ENCODE measurements at regions not wholly inside any gene's neighbourhood (a gene's known extent, or its start where the extent isn't known, plus 50 kb on each side); places are given as distances from the start of the nearest gene placed in this dataset.

- no peaks in the 10 kb centered on the region for H3K27me3 Mint-ChIP-seq (ENCODE audit: insufficient read depth, low read depth, poor library complexity)
- no peak for TF ChIP-seq EZH2 (IDR thresholded peaks at IDR 0.05; ENCODE audit: low read depth, unreplicated experiment)
- H2AFZ ChIP-seq: no peak overlapping the region
- H3K4me3 Mint-ChIP-seq: no peak overlapping the region
- no peaks in the 10 kb centered on the region for H3K36me3 Mint-ChIP-seq (ENCODE audit: low read depth)
- no peaks in the 10 kb centered on the region for H3K27me3 ChIP-seq (ENCODE audit: insufficient read depth)
- no peaks in the 10 kb centered on the region for H4K20me1 ChIP-seq (replicated peaks; ENCODE audit: insufficient read depth)
- H3K27ac Mint-ChIP-seq: no peak overlapping the region
- H3K9me2 ChIP-seq (ENCODE audit: insufficient read depth): 0 out of 2 replicates have a peak, but pooled peaks cover 4% of the 10 kb centered on the region
- no peaks in the 10 kb centered on the region for H3K4me1 ChIP-seq (ENCODE audit: insufficient read depth)
- H3K9me3 Mint-ChIP-seq: no peaks in the 10 kb centered on the region; the same call in 2 of the 3 replicates
- ATAC-seq: no peak
- H3K36me3 ChIP-seq (ENCODE audit: insufficient read depth): no peaks in the 10 kb centered on the region
- H3K4me2 ChIP-seq: no peak overlapping the region
- no peak for DNase-seq (ENCODE audit: low spot score)
- H3K27ac ChIP-seq (ENCODE audit: low read depth): no peak overlapping the region
- no peak overlapping the region for H3K4me3 ChIP-seq
- no peaks in the 10 kb centered on the region for H3K4me1 Mint-ChIP-seq
- H3F3A ChIP-seq (replicated peaks; ENCODE audit: low read depth): no peaks in the 10 kb centered on the region
- H3K79me2 ChIP-seq (replicated peaks; ENCODE audit: insufficient read depth): no peaks in the 10 kb centered on the region
These were observed 162.0 kb downstream of the ETAA1 start for GRCh38 chr2:67559156-67559555.

DNA sequence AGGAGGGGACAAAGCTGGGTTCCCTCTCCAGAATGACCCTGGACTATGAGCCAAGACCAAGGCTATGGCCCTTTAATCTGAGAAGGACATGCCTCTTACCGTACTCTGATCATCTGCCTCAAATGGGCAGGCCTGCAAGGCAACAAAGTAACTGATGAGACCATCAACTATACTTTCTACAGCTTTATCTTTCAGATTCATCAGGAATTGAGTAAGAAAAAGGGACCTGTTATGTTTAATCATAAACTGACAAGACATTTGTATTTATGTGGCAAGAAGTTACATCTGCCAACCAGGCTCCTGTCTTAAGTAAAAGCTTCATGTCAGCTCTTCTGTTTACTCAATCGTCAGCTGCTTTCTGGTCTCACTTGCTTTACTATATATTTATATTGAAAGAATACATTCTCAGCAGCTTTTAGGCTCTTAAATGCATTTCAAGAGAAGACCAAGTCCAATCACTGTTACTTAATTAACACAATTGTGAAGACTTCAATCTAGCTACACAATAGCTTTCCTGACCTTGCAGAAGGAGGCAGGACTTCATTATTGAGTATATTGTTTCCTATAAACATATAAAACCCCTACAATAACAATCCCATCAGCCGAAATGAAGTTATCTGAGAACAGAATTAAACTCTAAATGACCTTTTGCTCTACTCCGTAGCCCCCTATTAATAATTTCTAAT lies 163.8 kb downstream of the ETAA1 start:
- no peaks in the 10 kb centered on the region for H3K36me3 ChIP-seq (ENCODE audit: insufficient read depth)
- 0 out of 2 replicates have a peak, but pooled peaks cover 4% of the 10 kb centered on the region for H3K9me2 ChIP-seq (ENCODE audit: insufficient read depth)
- no peaks in the 10 kb centered on the region for H3K27me3 ChIP-seq (ENCODE audit: insufficient read depth)
- Mint-ChIP-seq H3K27ac (no peak overlapping the region), H3K4me1 (no peaks in the 10 kb centered on the region), H3K36me3 (ENCODE audit: low read depth) (no peaks in the 10 kb centered on the region), H3K27me3 (ENCODE audit: insufficient read depth, low read depth, poor library complexity) (no peaks in the 10 kb centered on the region), H3K9me3 (no peaks in the 10 kb centered on the region; the same call in 2 of the 3 replicates), H3K4me3 (no peak overlapping the region)
- no peaks in the 10 kb centered on the region for H3K4me1 ChIP-seq (ENCODE audit: insufficient read depth)
- H2AFZ ChIP-seq: no peak overlapping the region
- ATAC-seq: no peak
- no peak overlapping the region for H3K27ac ChIP-seq (ENCODE audit: low read depth)
- TF ChIP-seq STAT1 (IDR thresholded peaks at IDR 0.05; ENCODE audit: unreplicated experiment): no peak
- TF ChIP-seq ZNF331 (CRISPR knock-in tag; IDR thresholded peaks at IDR 0.05; ENCODE audit: low read depth): no peak
- no peak for TF ChIP-seq CREB1 (CRISPR knock-in tag; IDR thresholded peaks at IDR 0.05; ENCODE audit: low read depth)
- no peak for TF ChIP-seq POLR2AphosphoS5 (IDR thresholded peaks at IDR 0.05; ENCODE audit: low read depth)
- TF ChIP-seq EZH2phosphoT487 (IDR thresholded peaks at IDR 0.05; ENCODE audit: unreplicated experiment): no peak
- TF ChIP-seq, protein P1, sequence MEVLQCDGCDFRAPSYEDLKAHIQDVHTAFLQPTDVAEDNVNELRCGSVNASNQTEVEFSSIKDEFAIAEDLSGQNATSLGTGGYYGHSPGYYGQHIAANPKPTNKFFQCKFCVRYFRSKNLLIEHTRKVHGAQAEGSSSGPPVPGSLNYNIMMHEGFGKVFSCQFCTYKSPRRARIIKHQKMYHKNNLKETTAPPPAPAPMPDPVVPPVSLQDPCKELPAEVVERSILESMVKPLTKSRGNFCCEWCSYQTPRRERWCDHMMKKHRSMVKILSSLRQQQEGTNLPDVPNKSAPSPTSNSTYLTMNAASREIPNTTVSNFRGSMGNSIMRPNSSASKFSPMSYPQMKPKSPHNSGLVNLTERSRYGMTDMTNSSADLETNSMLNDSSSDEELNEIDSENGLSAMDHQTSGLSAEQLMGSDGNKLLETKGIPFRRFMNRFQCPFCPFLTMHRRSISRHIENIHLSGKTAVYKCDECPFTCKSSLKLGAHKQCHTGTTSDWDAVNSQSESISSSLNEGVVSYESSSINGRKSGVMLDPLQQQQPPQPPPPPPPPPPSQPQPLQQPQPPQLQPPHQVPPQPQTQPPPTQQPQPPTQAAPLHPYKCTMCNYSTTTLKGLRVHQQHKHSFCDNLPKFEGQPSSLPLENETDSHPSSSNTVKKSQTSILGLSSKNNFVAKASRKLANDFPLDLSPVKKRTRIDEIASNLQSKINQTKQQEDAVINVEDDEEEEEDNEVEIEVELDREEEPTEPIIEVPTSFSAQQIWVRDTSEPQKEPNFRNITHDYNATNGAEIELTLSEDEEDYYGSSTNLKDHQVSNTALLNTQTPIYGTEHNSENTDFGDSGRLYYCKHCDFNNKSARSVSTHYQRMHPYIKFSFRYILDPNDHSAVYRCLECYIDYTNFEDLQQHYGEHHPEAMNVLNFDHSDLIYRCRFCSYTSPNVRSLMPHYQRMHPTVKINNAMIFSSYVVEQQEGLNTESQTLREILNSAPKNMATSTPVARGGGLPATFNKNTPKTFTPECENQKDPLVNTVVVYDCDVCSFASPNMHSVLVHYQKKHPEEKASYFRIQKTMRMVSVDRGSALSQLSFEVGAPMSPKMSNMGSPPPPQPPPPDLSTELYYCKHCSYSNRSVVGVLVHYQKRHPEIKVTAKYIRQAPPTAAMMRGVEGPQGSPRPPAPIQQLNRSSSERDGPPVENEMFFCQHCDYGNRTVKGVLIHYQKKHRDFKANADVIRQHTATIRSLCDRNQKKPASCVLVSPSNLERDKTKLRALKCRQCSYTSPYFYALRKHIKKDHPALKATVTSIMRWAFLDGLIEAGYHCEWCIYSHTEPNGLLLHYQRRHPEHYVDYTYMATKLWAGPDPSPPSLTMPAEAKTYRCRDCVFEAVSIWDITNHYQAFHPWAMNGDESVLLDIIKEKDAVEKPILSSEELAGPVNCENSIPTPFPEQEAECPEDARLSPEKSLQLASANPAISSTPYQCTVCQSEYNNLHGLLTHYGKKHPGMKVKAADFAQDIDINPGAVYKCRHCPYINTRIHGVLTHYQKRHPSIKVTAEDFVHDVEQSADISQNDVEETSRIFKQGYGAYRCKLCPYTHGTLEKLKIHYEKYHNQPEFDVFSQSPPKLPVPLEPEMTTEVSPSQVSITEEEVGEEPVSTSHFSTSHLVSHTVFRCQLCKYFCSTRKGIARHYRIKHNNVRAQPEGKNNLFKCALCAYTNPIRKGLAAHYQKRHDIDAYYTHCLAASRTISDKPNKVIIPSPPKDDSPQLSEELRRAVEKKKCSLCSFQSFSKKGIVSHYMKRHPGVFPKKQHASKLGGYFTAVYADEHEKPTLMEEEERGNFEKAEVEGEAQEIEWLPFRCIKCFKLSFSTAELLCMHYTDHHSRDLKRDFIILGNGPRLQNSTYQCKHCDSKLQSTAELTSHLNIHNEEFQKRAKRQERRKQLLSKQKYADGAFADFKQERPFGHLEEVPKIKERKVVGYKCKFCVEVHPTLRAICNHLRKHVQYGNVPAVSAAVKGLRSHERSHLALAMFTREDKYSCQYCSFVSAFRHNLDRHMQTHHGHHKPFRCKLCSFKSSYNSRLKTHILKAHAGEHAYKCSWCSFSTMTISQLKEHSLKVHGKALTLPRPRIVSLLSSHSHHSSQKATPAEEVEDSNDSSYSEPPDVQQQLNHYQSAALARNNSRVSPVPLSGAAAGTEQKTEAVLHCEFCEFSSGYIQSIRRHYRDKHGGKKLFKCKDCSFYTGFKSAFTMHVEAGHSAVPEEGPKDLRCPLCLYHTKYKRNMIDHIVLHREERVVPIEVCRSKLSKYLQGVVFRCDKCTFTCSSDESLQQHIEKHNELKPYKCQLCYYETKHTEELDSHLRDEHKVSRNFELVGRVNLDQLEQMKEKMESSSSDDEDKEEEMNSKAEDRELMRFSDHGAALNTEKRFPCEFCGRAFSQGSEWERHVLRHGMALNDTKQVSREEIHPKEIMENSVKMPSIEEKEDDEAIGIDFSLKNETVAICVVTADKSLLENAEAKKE (CRISPR knock-in tag; IDR thresholded peaks at IDR 0.05): no peak
- TF ChIP-seq JUNB (IDR thresholded peaks at IDR 0.05; ENCODE audit: unreplicated experiment): no peak
- no peak for TF ChIP-seq ETS1 (IDR thresholded peaks at IDR 0.05)
- TF ChIP-seq EZH2 (IDR thresholded peaks at IDR 0.05; ENCODE audit: low read depth, unreplicated experiment): no peak
- no peak for TF ChIP-seq ZNF114 (CRISPR knock-in tag; IDR thresholded peaks at IDR 0.05)
- no peak overlapping the region for H3K4me3 ChIP-seq
- H3F3A ChIP-seq (replicated peaks; ENCODE audit: low read depth): no peaks in the 10 kb centered on the region
- H3K79me2 ChIP-seq (replicated peaks; ENCODE audit: insufficient read depth): no peaks in the 10 kb centered on the region
- no peaks in the 10 kb centered on the region for H4K20me1 ChIP-seq (replicated peaks; ENCODE audit: insufficient read depth)
- no peak overlapping the region for H3K4me2 ChIP-seq
- no peak for DNase-seq (ENCODE audit: low spot score)
